Endothelial cell of umbilical vein (primary cell): ENCODE measurements at regions not wholly inside any gene's neighbourhood (a gene's known extent, or its start where the extent isn't known, plus 50 kb on each side); places are given as distances from the start of the nearest gene placed in this dataset.

Experiments used
- BruUV-seq: library from RNA; stranded (reverse); fragments of 400-500 nt; replicated peaks from 2 replicates; lab custom pipeline; 2021; lab: Mats Ljungman, UMichigan
- CTCF ChIA-PET: fragments of 300-600, 350-600 bp; sonication (Branson Sonifier 250); formaldehyde crosslinking; loops from one replicate; lab custom pipeline; 2021; ENCODE audit warnings: antibody characterized with exemption, inconsistent platforms; lab: Charles Lee
- POLR2A ChIA-PET: fragments of 300-600, 350-600 bp; sonication (Branson Sonifier 250); formaldehyde crosslinking; loops from one replicate; lab custom pipeline; 2021; ENCODE audit warnings: antibody characterized with exemption, inconsistent platforms; lab: Charles Lee
- DNase-seq: peaks from one replicate; pipeline ENCODE4 v3.0.0-alpha.2; 2011; ENCODE audit warnings: low read depth, low spot score
- FAIRE-seq: peaks from 2 replicates; lab custom pipeline; 2011; peaks lifted over from hg19 to GRCh38; lab: Jason Lieb, UNC
- H2AFZ ChIP-seq: 2 replicates; pipeline ENCODE4 v1.6.0; 2012; ENCODE audit warnings: low read depth, low read length, control low read depth, inconsistent platforms
- H3K27ac ChIP-seq: 2 replicates; pipeline ENCODE4 v1.5.1; 2011; ENCODE audit warnings: low read depth, mild to moderate bottlenecking, control low read depth, low read length, moderate library complexity; ENCODE audit not compliant: insufficient read depth
- H3K27me3 ChIP-seq, 2 experiments: 2 replicates each; pipeline versions ENCODE4 v1.6.0 to v1.6.1; 2011; ENCODE audit warnings: low read length in 2 of 2, mixed read lengths in 1 of 2; ENCODE audit not compliant: control insufficient read depth in 2 of 2, insufficient read depth in 2 of 2
- H3K36me3 ChIP-seq, 2 experiments: 2 replicates in 1 of 2; 3 replicates in 1 of 2; pipeline ENCODE4 v1.5.1; 2011; ENCODE audit warnings: low read length in 2 of 2, mild to moderate bottlenecking in 1 of 2, moderate library complexity in 1 of 2; ENCODE audit not compliant: control insufficient read depth in 2 of 2, insufficient read depth in 2 of 2; ENCODE audit errors: extremely low read depth in 1 of 2
- H3K4me1 ChIP-seq: 3 replicates; pipeline ENCODE4 v1.5.1; 2011; ENCODE audit warnings: mild to moderate bottlenecking, low read length; ENCODE audit not compliant: control insufficient read depth, insufficient read depth; ENCODE audit errors: extremely low read depth
- H3K4me2 ChIP-seq: 2 replicates; pipeline ENCODE4 v1.6.1; 2011; ENCODE audit warnings: low read length, control low read depth, mixed read lengths; ENCODE audit not compliant: insufficient read depth
- H3K4me3 ChIP-seq, 3 experiments: fragments of 200-600 bp in 1 of 3; sonication (generic), shearing (Covaris generic) in 1 of 3; replicated peaks in 1 of 3; 2 replicates each; pipeline ENCODE4 v1.5.1; 2011 to 2016; ENCODE audit warnings: control low read depth in 3 of 3, low read length in 3 of 3, mild to moderate bottlenecking in 2 of 3, inconsistent platforms in 1 of 3, low read depth in 1 of 3, moderate library complexity in 1 of 3; ENCODE audit not compliant: insufficient read depth in 1 of 3
- H3K79me2 ChIP-seq: 2 replicates; pipeline ENCODE4 v1.6.0; 2012; ENCODE audit warnings: low read length, inconsistent platforms; ENCODE audit not compliant: control insufficient read depth, insufficient read depth
- H3K9ac ChIP-seq: replicated peaks from 2 replicates; pipeline ENCODE3; 2011; ENCODE audit warnings: low read length, control low read depth; ENCODE audit not compliant: insufficient read depth; ENCODE audit errors: extremely low read depth
- H3K9me1 ChIP-seq: replicated peaks from 3 replicates; pipeline ENCODE4 v1.6.0; 2011; ENCODE audit warnings: mild to moderate bottlenecking, low read length; ENCODE audit not compliant: control insufficient read depth, insufficient read depth; ENCODE audit errors: extremely low read depth
- H3K9me3 ChIP-seq: replicated peaks from 2 replicates; pipeline ENCODE4 v1.5.1; 2012; ENCODE audit warnings: low read length, inconsistent platforms; ENCODE audit not compliant: control insufficient read depth, insufficient read depth
- H4K20me1 ChIP-seq: replicated peaks from 2 replicates; pipeline ENCODE3; 2011; ENCODE audit warnings: mild to moderate bottlenecking, low read length; ENCODE audit not compliant: control insufficient read depth, insufficient read depth; ENCODE audit errors: extremely low read depth
- EZH2 ChIP-seq: IDR thresholded peaks from 2 replicates; pipeline ENCODE4 v1.6.1; 2012; ENCODE audit warnings: borderline replicate concordance, low read depth, mild to moderate bottlenecking, moderate library complexity, low read length, inconsistent platforms; ENCODE audit not compliant: severe bottlenecking
- FOS ChIP-seq: IDR thresholded peaks from 2 replicates; pipeline ENCODE4 v1.6.1; 2011; ENCODE audit warnings: mild to moderate bottlenecking, low read length, moderate library complexity, borderline replicate concordance; ENCODE audit not compliant: insufficient read depth
- GATA2 ChIP-seq: IDR thresholded peaks from 2 replicates; pipeline ENCODE4 v1.7.0; 2011; ENCODE audit warnings: low read depth, mild to moderate bottlenecking, moderate library complexity, mixed read lengths, low read length; ENCODE audit not compliant: insufficient read length, insufficient read depth
- JUN ChIP-seq: IDR thresholded peaks from 2 replicates; pipeline ENCODE4 v1.6.1; 2011; ENCODE audit warnings: borderline replicate concordance, low read depth; ENCODE audit not compliant: insufficient read length, insufficient read depth
- MAX ChIP-seq: IDR thresholded peaks from 2 replicates; pipeline ENCODE4 v1.6.1; 2011; ENCODE audit not compliant: insufficient read depth, insufficient read length
- MYC ChIP-seq: IDR thresholded peaks from one replicate; pipeline ENCODE4 v1.6.1; 2011; ENCODE audit warnings: mild to moderate bottlenecking, low read depth, low read length
- POLR2A ChIP-seq: IDR thresholded peaks from 2 replicates; pipeline ENCODE4 v1.6.1; 2012; ENCODE audit warnings: low read depth, mild to moderate bottlenecking, control low read depth, low read length
- POLR2AphosphoS5 ChIP-seq: IDR thresholded peaks from 2 replicates; pipeline ENCODE4 v1.6.1; 2012; ENCODE audit warnings: low read depth, mild to moderate bottlenecking, control low read depth, low read length, moderate library complexity; ENCODE audit not compliant: insufficient read depth
- dilution Hi-C: fragments of 300-500 bp; cut with MboI; formaldehyde crosslinking; loops from one replicate; pipeline ENCODE4 v1.15.0; 2019; ENCODE audit warnings: low sequenced_read_pairs; ENCODE audit not compliant: extremely low pct_ligation_motif_present
- intact Hi-C: fragments of 100-400 bp; cut with micrococcal nuclease; formaldehyde crosslinking; loops from one replicate; pipeline ENCODE4 v1.10.0; 2022
- TF ChIP-seq, protein P1 (sequence below), 2 donors: IDR thresholded peaks; 1 replicate in 1 of 2; 2 replicates in 1 of 2; pipeline ENCODE4 v1.5.1; 2011; ENCODE audit warnings: low read length in 2 of 2, mild to moderate bottlenecking in 2 of 2, moderate library complexity in 2 of 2, control low read depth in 1 of 2, inconsistent platforms in 1 of 2, low read depth in 1 of 2; ENCODE audit not compliant: insufficient read depth in 1 of 2; ENCODE audit errors: extremely low read depth in 1 of 2

DNA sequence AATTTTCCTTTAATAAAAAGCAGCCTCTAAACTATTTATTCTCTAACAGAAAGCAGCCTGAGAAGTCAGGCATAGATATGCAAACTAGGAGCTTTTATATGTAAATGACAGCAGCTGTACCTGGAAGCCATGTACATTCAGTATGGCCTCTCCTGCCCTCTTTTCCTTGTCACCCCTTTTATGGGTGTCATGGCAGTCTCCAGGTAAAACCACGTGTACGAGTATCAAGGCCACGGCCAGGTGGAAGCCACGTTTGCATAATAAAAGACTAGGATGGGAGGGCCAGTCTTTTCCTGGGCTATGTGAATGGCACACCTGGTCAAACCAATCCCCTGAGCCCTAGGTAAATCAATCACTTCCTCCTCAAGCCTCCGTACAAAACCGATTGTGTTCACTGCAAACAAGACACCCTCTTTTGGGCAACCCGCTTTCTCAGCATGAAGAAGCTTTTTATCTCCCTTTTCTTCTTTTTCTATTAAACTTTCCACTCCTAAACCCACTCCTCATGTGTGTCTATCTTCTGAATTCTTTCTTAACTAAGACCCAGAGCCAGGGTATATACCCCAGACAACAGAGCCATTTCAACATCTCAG, 419.5 kb upstream of the CTNND2 start:
- no peaks in the 10 kb centered on the region for H3K9me1 ChIP-seq
- H2AFZ ChIP-seq: no peak overlapping the region
- DNase-seq (no peak), FAIRE-seq (no peak)
- ChIA-PET POLR2A (no interaction called here), CTCF (interaction anchor here (1.1 kb wide), 1 partner anchor 1155 kb away, joined by 3 read pairs; no protein-coding TSS in a partner anchor)
- H3K36me3 ChIP-seq: no peaks in the 10 kb centered on the region
- H3K4me1 ChIP-seq: no peaks in the 10 kb centered on the region
- no peak overlapping the region for H3K4me3 ChIP-seq
- H3K27ac ChIP-seq: no peak overlapping the region
- intact Hi-C loops: no loop called here
- no peak overlapping the region for H3K9ac ChIP-seq
- no peak overlapping the region for H3K4me2 ChIP-seq
- H3K79me2 ChIP-seq: no peaks in the 10 kb centered on the region
- TF ChIP-seq FOS (no peak), POLR2A (no peak), EZH2 (no peak), GATA2 (no peak), POLR2AphosphoS5 (no peak), JUN (no peak), MYC (no peak), MAX (no peak)
- TF ChIP-seq, protein P1, sequence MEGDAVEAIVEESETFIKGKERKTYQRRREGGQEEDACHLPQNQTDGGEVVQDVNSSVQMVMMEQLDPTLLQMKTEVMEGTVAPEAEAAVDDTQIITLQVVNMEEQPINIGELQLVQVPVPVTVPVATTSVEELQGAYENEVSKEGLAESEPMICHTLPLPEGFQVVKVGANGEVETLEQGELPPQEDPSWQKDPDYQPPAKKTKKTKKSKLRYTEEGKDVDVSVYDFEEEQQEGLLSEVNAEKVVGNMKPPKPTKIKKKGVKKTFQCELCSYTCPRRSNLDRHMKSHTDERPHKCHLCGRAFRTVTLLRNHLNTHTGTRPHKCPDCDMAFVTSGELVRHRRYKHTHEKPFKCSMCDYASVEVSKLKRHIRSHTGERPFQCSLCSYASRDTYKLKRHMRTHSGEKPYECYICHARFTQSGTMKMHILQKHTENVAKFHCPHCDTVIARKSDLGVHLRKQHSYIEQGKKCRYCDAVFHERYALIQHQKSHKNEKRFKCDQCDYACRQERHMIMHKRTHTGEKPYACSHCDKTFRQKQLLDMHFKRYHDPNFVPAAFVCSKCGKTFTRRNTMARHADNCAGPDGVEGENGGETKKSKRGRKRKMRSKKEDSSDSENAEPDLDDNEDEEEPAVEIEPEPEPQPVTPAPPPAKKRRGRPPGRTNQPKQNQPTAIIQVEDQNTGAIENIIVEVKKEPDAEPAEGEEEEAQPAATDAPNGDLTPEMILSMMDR (IDR thresholded peaks at IDR 0.05; ENCODE audit: extremely low read depth in 1 of 2, insufficient read depth in 1 of 2, low read depth in 1 of 2, low read length in 2 of 2): no peak
- H3K9me3 ChIP-seq: peaks cover 9% of the 10 kb centered on the region
- dilution Hi-C loops: no loop called here
- no peaks in the 10 kb centered on the region for H3K27me3 ChIP-seq
- no peaks in the 10 kb centered on the region for H4K20me1 ChIP-seq
- no TSS peak for BruUV-seq
